ENCODE measurements at regions not wholly inside any gene's neighbourhood (a gene's known extent, or its start where the extent isn't known, plus 50 kb on each side); places are given as distances from the start of the nearest gene placed in this dataset.

DNA sequence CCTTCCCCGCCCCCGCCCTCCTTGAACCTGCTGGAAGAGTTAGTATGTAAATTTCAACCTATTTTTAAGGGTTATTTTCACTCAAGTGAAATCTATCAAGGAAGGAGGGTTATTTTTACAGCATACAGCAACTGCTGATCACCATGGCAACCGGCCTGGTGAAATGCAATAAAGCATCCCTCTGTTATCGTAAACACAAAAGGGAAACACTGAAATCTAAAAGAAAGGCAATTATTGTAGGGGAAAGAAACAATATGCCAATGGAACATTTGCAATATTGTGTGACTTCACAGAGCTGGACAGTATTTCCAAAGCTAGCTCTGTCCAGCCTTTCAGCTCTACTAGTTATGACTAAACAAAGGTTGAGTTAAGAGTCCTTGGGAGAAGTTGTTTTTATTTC is 588.3 kb upstream of the PBX1 start:
- no peaks in the 10 kb centered on the region for H3K36me3 ChIP-seq (replicated peaks in 1 of 2)
- intact Hi-C loops (cut with DNase I): no loop called here
- WGBS, 4 donors: 58 to 66% (median 63%) methylated on average over 4 of the region's 4 CpGs
- no peak overlapping the region for H3K4me3 ChIP-seq
- H3K27ac ChIP-seq: no peak overlapping the region
- no peaks in the 10 kb centered on the region for H3K4me1 ChIP-seq (replicated peaks in 1 of 2)
- no peak for TF ChIP-seq POLR2A (IDR thresholded peaks at IDR 0.05)
- no peak for DNase-seq
- no peaks in the 10 kb centered on the region for H3K27me3 ChIP-seq
- no peaks in the 10 kb centered on the region for H3K9me3 ChIP-seq (replicated peaks in 1 of 3)

DNA sequence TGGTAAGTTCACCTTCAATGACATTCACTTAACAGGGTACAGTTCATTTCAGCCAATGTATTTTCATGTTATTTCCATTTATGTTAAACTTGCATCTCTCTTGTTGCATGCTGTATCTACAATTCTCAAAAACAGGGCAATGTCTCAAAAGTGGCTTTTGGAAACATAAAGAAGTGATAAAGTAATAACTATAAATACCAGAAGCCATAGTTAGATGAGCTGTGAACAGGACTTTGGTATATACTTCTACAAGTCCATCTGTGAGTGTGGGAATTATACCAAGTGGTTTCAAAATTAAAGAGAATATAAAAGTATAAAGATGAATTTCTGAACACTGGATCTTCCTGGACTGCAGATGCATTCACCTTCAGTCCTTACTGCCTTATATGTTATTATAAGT is 585.4 kb upstream of the PBX1 start:
- intact Hi-C loops (cut with DNase I): no loop called here
- H3K4me3 ChIP-seq: no peak overlapping the region
- no peak for DNase-seq
- H3K27me3 ChIP-seq: no peaks in the 10 kb centered on the region
- TF ChIP-seq, protein P1, sequence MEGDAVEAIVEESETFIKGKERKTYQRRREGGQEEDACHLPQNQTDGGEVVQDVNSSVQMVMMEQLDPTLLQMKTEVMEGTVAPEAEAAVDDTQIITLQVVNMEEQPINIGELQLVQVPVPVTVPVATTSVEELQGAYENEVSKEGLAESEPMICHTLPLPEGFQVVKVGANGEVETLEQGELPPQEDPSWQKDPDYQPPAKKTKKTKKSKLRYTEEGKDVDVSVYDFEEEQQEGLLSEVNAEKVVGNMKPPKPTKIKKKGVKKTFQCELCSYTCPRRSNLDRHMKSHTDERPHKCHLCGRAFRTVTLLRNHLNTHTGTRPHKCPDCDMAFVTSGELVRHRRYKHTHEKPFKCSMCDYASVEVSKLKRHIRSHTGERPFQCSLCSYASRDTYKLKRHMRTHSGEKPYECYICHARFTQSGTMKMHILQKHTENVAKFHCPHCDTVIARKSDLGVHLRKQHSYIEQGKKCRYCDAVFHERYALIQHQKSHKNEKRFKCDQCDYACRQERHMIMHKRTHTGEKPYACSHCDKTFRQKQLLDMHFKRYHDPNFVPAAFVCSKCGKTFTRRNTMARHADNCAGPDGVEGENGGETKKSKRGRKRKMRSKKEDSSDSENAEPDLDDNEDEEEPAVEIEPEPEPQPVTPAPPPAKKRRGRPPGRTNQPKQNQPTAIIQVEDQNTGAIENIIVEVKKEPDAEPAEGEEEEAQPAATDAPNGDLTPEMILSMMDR (IDR thresholded peaks at IDR 0.05): no peak
- no peak for TF ChIP-seq POLR2A (IDR thresholded peaks at IDR 0.05)
- no peak overlapping the region for H3K27ac ChIP-seq
- H3K9me3 ChIP-seq (replicated peaks in 1 of 3): no peaks in the 10 kb centered on the region
- no peaks in the 10 kb centered on the region for H3K36me3 ChIP-seq (replicated peaks in 1 of 2)
- H3K4me1 ChIP-seq (replicated peaks in 1 of 2): no peaks in the 10 kb centered on the region

DNA sequence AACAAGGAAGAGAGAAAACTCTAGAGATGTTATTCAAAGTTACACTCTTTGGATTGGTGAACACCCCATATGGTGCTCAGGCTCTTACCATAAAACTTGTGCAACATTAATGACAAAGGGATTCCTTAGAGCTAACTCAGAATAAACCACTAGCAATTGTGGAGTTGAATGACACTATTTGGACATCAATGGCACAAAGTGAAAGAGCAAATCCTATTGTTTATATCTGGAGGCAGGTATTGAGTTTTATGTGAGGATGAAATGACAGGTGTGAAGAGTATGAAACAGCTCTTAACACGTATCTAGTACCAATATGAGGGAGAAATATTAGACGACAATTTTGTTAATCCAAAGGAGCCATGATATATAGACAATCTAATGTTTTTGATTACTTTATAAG is 584.9 kb upstream of the PBX1 start:
- 61 to 75% (median 73%) methylated on average over 2 of the region's 2 CpGs for WGBS, 4 donors
- H3K27me3 ChIP-seq: no peaks in the 10 kb centered on the region
- H3K9me3 ChIP-seq (replicated peaks in 1 of 3): no peaks in the 10 kb centered on the region
- H3K36me3 ChIP-seq (replicated peaks in 1 of 2): no peaks in the 10 kb centered on the region
- H3K4me3 ChIP-seq: no peak overlapping the region
- no peak overlapping the region for H3K27ac ChIP-seq
- no peaks in the 10 kb centered on the region for H3K4me1 ChIP-seq (replicated peaks in 1 of 2)
- DNase-seq: no peak
- no peak for TF ChIP-seq POLR2A (IDR thresholded peaks at IDR 0.05)
- TF ChIP-seq, protein P1 (IDR thresholded peaks at IDR 0.05): no peak
- intact Hi-C loops (cut with DNase I): no loop called here

DNA sequence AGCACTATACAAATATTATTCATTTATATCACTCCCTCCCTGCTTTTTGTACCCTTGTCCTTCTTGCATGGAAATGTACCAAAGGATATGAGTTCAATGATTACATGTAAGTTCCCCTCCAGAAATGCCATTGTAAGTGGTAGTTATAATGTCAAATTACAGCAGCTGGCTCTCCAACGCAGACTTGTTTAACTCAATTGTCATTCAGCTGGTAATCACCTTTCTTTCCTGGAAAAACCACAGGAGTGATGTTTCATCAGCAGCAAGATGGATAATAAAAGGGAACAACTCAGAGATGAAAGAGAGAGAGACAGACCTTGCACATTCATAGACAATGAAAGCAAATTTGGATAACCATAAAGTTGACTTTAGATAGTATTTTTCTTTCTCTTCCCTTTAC is 578.6 kb upstream of the PBX1 start:
- Histone ChIP-seq H3K36me3 (replicated peaks in 1 of 2) (no peaks in the 10 kb centered on the region), H3K9me3 (replicated peaks in 1 of 3) (no peaks in the 10 kb centered on the region), H3K4me1 (replicated peaks in 1 of 2) (no peaks in the 10 kb centered on the region), H3K27me3 (no peaks in the 10 kb centered on the region), H3K4me3 (no peak overlapping the region), H3K27ac (no peak overlapping the region)
- intact Hi-C loops (cut with DNase I): no loop called here
- DNase-seq: no peak
- TF ChIP-seq, protein P1 (IDR thresholded peaks at IDR 0.05): no peak
- no peak for TF ChIP-seq POLR2A (IDR thresholded peaks at IDR 0.05)
- WGBS, 4 donors: 62 to 72% (median 68%) methylated on average over 1 of the region's 1 CpG

DNA sequence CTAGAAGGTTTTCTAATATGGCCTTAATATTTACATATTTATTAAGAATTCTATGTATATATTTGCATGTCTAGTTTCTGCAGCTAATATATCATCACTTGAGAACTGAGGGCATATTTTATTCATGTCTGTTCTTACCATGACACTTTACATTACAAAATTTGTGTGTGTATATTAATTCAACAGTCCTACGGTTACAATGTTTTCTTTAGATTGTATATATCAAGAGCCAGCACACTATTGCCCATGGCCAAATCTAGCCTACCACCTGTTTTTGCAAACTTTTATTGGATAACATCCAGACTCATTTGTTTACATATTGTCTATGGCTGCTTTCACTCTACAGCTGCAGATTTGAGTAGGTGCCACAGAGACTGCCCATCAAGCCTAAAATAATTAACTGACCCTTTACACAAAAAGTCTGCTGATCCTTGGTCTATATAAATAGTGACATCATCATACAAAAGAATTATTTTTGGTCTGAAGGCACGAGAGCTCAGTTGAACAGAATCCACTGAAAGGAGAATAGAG is 577.4 kb upstream of the PBX1 start:
- 55 to 71% (median 62%) methylated on average over 2 of the region's 2 CpGs for WGBS, 4 donors
- no peak for DNase-seq
- intact Hi-C loops (cut with DNase I): no loop called here
- Histone ChIP-seq H3K36me3 (replicated peaks in 1 of 2) (no peaks in the 10 kb centered on the region), H3K27ac (no peak overlapping the region), H3K9me3 (replicated peaks in 1 of 3) (no peaks in the 10 kb centered on the region), H3K4me3 (no peak overlapping the region), H3K27me3 (no peaks in the 10 kb centered on the region), H3K4me1 (replicated peaks in 1 of 2) (no peaks in the 10 kb centered on the region)
- TF ChIP-seq POLR2A (IDR thresholded peaks at IDR 0.05): no peak
- TF ChIP-seq, protein P1 (IDR thresholded peaks at IDR 0.05): no peak
